Liver (tissue), 8 donors: ENCODE measurements at regions not wholly inside any gene's neighbourhood (a gene's known extent, or its start where the extent isn't known, plus 50 kb on each side); places are given as distances from the start of the nearest gene placed in this dataset.

Experiments used
- DNase-seq: peaks from one replicate; pipeline ENCODE4 v3.0.0-alpha.2; 2017; ENCODE audit warnings: low spot score
- H3K27ac ChIP-seq, 2 donors: one replicate each; pipeline ENCODE4 v1.7.0; 2013; ENCODE audit warnings: inconsistent platforms in 2 of 2, low read length in 2 of 2, control low read depth in 1 of 2, low read depth in 1 of 2, mild to moderate bottlenecking in 1 of 2
- H3K27me3 ChIP-seq, 4 donors: one replicate each; pipeline versions ENCODE4 v1.6.1 to v1.7.0; 2013; ENCODE audit warnings: low read length in 3 of 4, inconsistent platforms in 1 of 4, mild to moderate bottlenecking in 1 of 4, moderate library complexity in 1 of 4; ENCODE audit not compliant: control insufficient read depth in 4 of 4, insufficient read depth in 4 of 4
- H3K36me3 ChIP-seq, 4 donors: one replicate each; pipeline versions ENCODE4 v1.6.1 to v1.7.0; 2013; ENCODE audit warnings: low read length in 3 of 4, mild to moderate bottlenecking in 3 of 4, low read depth in 1 of 4, moderate library complexity in 1 of 4; ENCODE audit not compliant: control insufficient read depth in 4 of 4, insufficient read depth in 3 of 4
- H3K4me1 ChIP-seq, 4 donors: one replicate each; pipeline versions ENCODE4 v1.6.1 to v1.7.0; 2013; ENCODE audit warnings: low read length in 3 of 4, mild to moderate bottlenecking in 3 of 4, moderate library complexity in 1 of 4; ENCODE audit not compliant: control insufficient read depth in 4 of 4, insufficient read depth in 4 of 4
- H3K4me3 ChIP-seq, 3 donors: one replicate each; pipeline versions ENCODE4 v1.6.1 to v1.7.0; 2013; ENCODE audit warnings: low read length in 3 of 3, control low read depth in 1 of 3, low read depth in 1 of 3, mild to moderate bottlenecking in 1 of 3
- H3K9ac ChIP-seq, 2 donors: one replicate each; pipeline ENCODE4 v1.7.0; 2013; ENCODE audit warnings: low read length in 2 of 2, mild to moderate bottlenecking in 2 of 2, moderate library complexity in 2 of 2, control low read depth in 1 of 2, low read depth in 1 of 2
- H3K9me3 ChIP-seq, 4 donors: one replicate each; pipeline versions ENCODE4 v1.6.1 to v1.7.0; 2013; ENCODE audit warnings: low read length in 3 of 4; ENCODE audit not compliant: control insufficient read depth in 4 of 4
- ATF3 ChIP-seq: IDR thresholded peaks from 2 replicates; pipeline ENCODE4 v1.6.1; 2016; ENCODE audit warnings: antibody characterized with exemption
- CTCF ChIP-seq: fragments of 150-350 bp; IDR thresholded peaks from 2 replicates; pipeline ENCODE4 v1.5.1; 2017; ENCODE audit warnings: improper control_type of control experiment, low read depth, low read length; ENCODE audit not compliant: missing input control
- EGR1 ChIP-seq, 2 donors: IDR thresholded peaks; 2 replicates each; pipeline ENCODE4 v1.6.1; 2016 to 2018; ENCODE audit warnings: antibody characterized with exemption in 2 of 2, low read depth in 2 of 2
- FOXA1 ChIP-seq: IDR thresholded peaks from 2 replicates; pipeline ENCODE4 v1.6.1; 2016; ENCODE audit warnings: antibody characterized with exemption
- GABPA ChIP-seq, 2 donors: IDR thresholded peaks in 1 of 2; conservative IDR thresholded peaks in 1 of 2; 2 replicates each; pipeline ENCODE4 v1.6.1; 2016; ENCODE audit warnings: antibody characterized with exemption in 2 of 2, mild to moderate bottlenecking in 1 of 2, moderate library complexity in 1 of 2
- HNF4A ChIP-seq, 2 donors: conservative IDR thresholded peaks; 2 replicates each; pipeline ENCODE4 v1.6.1; 2016; ENCODE audit warnings: antibody characterized with exemption in 2 of 2, mild to moderate bottlenecking in 2 of 2
- HNF4G ChIP-seq: IDR thresholded peaks from 2 replicates; pipeline ENCODE4 v1.6.1; 2016; ENCODE audit warnings: antibody characterized with exemption
- JUND ChIP-seq, 2 donors: IDR thresholded peaks; 2 replicates each; pipeline ENCODE4 v1.6.1; 2016; ENCODE audit warnings: antibody characterized with exemption in 2 of 2
- MAX ChIP-seq: IDR thresholded peaks from 2 replicates; pipeline ENCODE4 v1.6.1; 2016; ENCODE audit warnings: antibody characterized with exemption
- RAD21 ChIP-seq, 2 donors: IDR thresholded peaks; 2 replicates each; pipeline ENCODE4 v1.6.1; 2016; ENCODE audit warnings: antibody characterized with exemption in 2 of 2, mild to moderate bottlenecking in 2 of 2
- REST ChIP-seq: IDR thresholded peaks from 2 replicates; pipeline ENCODE4 v1.6.1; 2016; ENCODE audit warnings: antibody characterized with exemption, mild to moderate bottlenecking
- RXRA ChIP-seq, 2 donors: IDR thresholded peaks; 2 replicates each; pipeline ENCODE4 v1.6.1; 2017 to 2018; ENCODE audit warnings: antibody characterized with exemption in 2 of 2, mild to moderate bottlenecking in 1 of 2
- SP1 ChIP-seq: IDR thresholded peaks from 2 replicates; pipeline ENCODE4 v1.6.1; 2018; ENCODE audit warnings: antibody characterized with exemption, mild to moderate bottlenecking
- TAF1 ChIP-seq: conservative IDR thresholded peaks from 2 replicates; pipeline ENCODE4 v1.6.1; 2016; ENCODE audit warnings: antibody characterized with exemption, mild to moderate bottlenecking
- YY1 ChIP-seq: IDR thresholded peaks from 2 replicates; pipeline ENCODE4 v1.6.1; 2016; ENCODE audit warnings: antibody characterized with exemption, mild to moderate bottlenecking
- WGBS: extraction: QIAGEN DNeasy Blood & Tissue Kit; methylation state at CpG from one replicate; pipeline ENCODE4 v1.1.7; 2013; 5-methylcytosine and 5-hydroxymethylcytosine counted together
- donor health status: healthy.
- donor health status: healthy.
- donor health status: healthy.
- donor health status: healthy.
- donor health status: healthy.

- no peaks in the 10 kb centered on the region for H3K36me3 ChIP-seq
- DNase-seq = no peak
- no peaks in the 10 kb centered on the region for H3K27me3 ChIP-seq
- no peaks in the 10 kb centered on the region for H3K9me3 ChIP-seq
- 92% methylated on average over 4 of the region's 4 CpGs for WGBS
- TF ChIP-seq RXRA (IDR thresholded peaks at IDR 0.05) (no peak), RAD21 (IDR thresholded peaks at IDR 0.05) (no peak), CTCF (no peak), REST (no peak), ATF3 (no peak), YY1 (no peak), FOXA1 (no peak), HNF4G (no peak), GABPA (IDR thresholded peaks at IDR 0.05 in 1 of 2, conservative IDR thresholded peaks at IDR 0.05 in 1 of 2) (no peak), MAX (no peak), HNF4A (conservative IDR thresholded peaks at IDR 0.05) (no peak), TAF1 (no peak)
- no peak overlapping the region for H3K27ac ChIP-seq
- H3K9ac ChIP-seq = no peak overlapping the region
- no peaks in the 10 kb centered on the region for H3K4me1 ChIP-seq
- H3K4me3 ChIP-seq = no peak overlapping the region
These were observed 60.5 kb upstream of the C5orf46 start for GRCh38 chr5:147966829-147967228.

- Histone ChIP-seq H3K4me3 (no peak overlapping the region), H3K27ac (no peak overlapping the region), H3K9ac (no peak overlapping the region), H3K27me3 (no peaks in the 10 kb centered on the region), H3K4me1 (no peaks in the 10 kb centered on the region), H3K9me3 (no peaks in the 10 kb centered on the region), H3K36me3 (no peaks in the 10 kb centered on the region)
- no peak for DNase-seq
- 82% methylated on average over 2 of the region's 2 CpGs for WGBS
- no peak for TF ChIP-seq JUND (IDR thresholded peaks at IDR 0.05)
- no peak for TF ChIP-seq HNF4G
- no peak for TF ChIP-seq SP1
- TF ChIP-seq EGR1 (IDR thresholded peaks at IDR 0.05; ENCODE audit: low read depth in 2 of 2) = no peak
These were observed 60.0 kb upstream of the C5orf46 start for GRCh38 chr5:147966326-147966725.
